ENCODE measurements at regions not wholly inside any gene's neighbourhood (a gene's known extent, or its start where the extent isn't known, plus 50 kb on each side); places are given as distances from the start of the nearest gene placed in this dataset.
"Not testable (repeated sequence)": the region's sequence is repeated elsewhere in the genome, so short reads cannot be mapped to it uniquely, and the experiment has no call there.

DNA sequence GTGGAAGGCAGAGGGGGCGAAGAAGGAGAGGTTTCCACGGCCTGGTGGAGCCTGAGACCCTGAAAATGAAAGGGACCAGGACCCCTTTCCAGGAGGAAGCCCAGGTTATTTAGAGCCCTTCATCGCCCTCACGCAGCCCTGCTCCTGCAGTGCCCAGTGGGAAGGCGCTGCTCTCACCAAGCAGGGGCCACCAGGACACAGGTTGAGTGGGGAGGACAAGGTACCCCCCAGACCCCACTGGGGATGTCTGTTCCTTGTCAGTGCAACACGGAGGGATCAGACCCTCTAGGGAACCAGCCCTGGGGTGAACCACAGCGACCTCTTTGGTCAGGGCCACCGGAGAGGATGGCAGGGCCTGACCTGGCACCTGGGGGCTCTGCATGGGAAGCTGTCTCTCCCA, 163.9 kb downstream of the C16orf95 start:
- WGBS, 3 donors = 90 to 93% (median 91%) methylated on average over 8 of the region's 8 CpGs
- no peak overlapping the region for H3K27ac ChIP-seq
- no peak overlapping the region for H3K4me3 ChIP-seq
- H3K36me3 ChIP-seq = no peaks in the 10 kb centered on the region
- no peaks in the 10 kb centered on the region for H3K27me3 ChIP-seq
- H3K9me3 ChIP-seq = no peaks in the 10 kb centered on the region
- TF ChIP-seq EP300 (IDR thresholded peaks at IDR 0.05) (no peak), POLR2A (IDR thresholded peaks at IDR 0.05) (no peak), CTCF (IDR thresholded peaks at IDR 0.05) (no peak)
- intact Hi-C loops (cut with DNase I) = no loop called here
- no peak for DNase-seq
- no peaks in the 10 kb centered on the region for H3K4me1 ChIP-seq (ENCODE audit: insufficient read depth)

GRCh38 chr16:87155315-87155714, 161.9 kb downstream of the C16orf95 start:
- H3K27ac ChIP-seq; DNase-seq; H3K4me1 ChIP-seq (ENCODE audit: insufficient read depth); H3K36me3 ChIP-seq; H3K27me3 ChIP-seq; H3K9me3 ChIP-seq; H3K4me3 ChIP-seq; intact Hi-C loops (cut with DNase I): not testable (repeated sequence)
- WGBS, 3 donors = 83 to 92% (median 86%) methylated on average over 4 of the region's 4 CpGs

- no peak for DNase-seq
- Histone ChIP-seq H3K27me3 (no peaks in the 10 kb centered on the region), H3K27ac (no peak overlapping the region), H3K36me3 (no peaks in the 10 kb centered on the region), H3K9me3 (no peaks in the 10 kb centered on the region), H3K4me1 (ENCODE audit: insufficient read depth) (no peaks in the 10 kb centered on the region), H3K4me3 (no peak overlapping the region)
- intact Hi-C loops (cut with DNase I) = no loop called here
- WGBS, 3 donors = 56 to 78% (median 68%) methylated on average over 3 of the region's 3 CpGs
- TF ChIP-seq CTCF (IDR thresholded peaks at IDR 0.05) = no peak
- no peak for TF ChIP-seq EP300 (IDR thresholded peaks at IDR 0.05)
- TF ChIP-seq POLR2A (IDR thresholded peaks at IDR 0.05) = no peak
These were observed 161.0 kb downstream of the C16orf95 start for GRCh38 chr16:87156195-87156594.

DNA sequence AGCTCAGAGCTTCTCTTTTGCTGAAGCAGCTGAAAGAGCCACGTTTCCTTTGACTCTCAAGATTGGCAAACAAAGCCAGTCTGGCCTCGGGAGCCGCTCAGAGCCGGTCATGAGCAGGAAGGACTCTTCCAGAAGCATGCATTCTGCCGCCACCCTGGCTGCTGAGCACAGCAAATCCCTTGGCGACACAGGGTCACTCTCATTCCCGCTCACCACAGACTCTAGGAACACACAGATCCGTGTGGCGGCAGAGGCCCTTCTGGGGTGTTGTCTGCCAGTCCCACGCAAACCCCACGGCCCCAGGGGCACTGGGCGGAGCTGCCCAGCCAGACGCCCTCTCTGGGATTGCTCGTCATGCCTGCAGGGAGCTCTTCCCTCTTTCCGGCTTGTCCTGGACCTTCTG, 157.0 kb downstream of the C16orf95 start:
- DNase-seq = no peak
- Histone ChIP-seq H3K36me3 (no peaks in the 10 kb centered on the region), H3K27ac (no peak overlapping the region), H3K27me3 (no peaks in the 10 kb centered on the region), H3K4me1 (ENCODE audit: insufficient read depth) (no peaks in the 10 kb centered on the region), H3K9me3 (no peaks in the 10 kb centered on the region), H3K4me3 (no peak overlapping the region)
- WGBS, 3 donors = 59 to 66% (median 63%) methylated on average over 15 of the region's 15 CpGs
- TF ChIP-seq CTCF (IDR thresholded peaks at IDR 0.05) (no peak), POLR2A (IDR thresholded peaks at IDR 0.05) (no peak), EP300 (IDR thresholded peaks at IDR 0.05) (no peak)
- intact Hi-C loops (cut with DNase I) = no loop called here

GRCh38 chr16:87160701-87161337, 156.4 kb downstream of the C16orf95 start:
- no peaks in the 10 kb centered on the region for H3K36me3 ChIP-seq
- H3K9me3 ChIP-seq = no peaks in the 10 kb centered on the region
- intact Hi-C loops (cut with DNase I) = no loop called here
- no peak overlapping the region for H3K27ac ChIP-seq
- TF ChIP-seq CTCF (IDR thresholded peaks at IDR 0.05) (no peak), POLR2A (IDR thresholded peaks at IDR 0.05) (no peak), EP300 (IDR thresholded peaks at IDR 0.05) (no peak)
- no peaks in the 10 kb centered on the region for H3K27me3 ChIP-seq
- H3K4me3 ChIP-seq = no peak overlapping the region
- H3K4me1 ChIP-seq (ENCODE audit: insufficient read depth) = no peaks in the 10 kb centered on the region
- 72 to 76% (median 74%) methylated on average over 19 of the region's 19 CpGs for WGBS, 3 donors
- DNase-seq = no peak

DNA sequence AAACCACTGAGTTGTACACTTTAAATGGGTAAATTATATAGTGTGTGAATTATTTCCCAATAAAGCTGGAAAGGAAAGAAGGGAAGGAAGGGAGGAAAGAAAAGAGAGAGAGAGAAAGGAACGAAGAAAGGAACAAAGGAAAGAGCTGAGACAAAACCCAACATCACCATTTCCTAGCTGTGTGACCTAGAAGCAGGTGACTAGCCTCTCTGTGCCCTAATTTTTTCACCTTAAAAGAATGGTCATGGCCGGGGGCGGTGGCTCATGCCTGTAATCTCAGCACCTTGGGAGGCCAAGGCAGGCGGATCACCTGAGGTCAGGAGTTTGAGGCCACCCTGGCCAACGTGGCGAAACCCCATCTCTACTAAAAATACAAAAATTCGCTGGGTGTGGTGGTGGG, 155.8 kb downstream of the C16orf95 start:
- H3K4me3 ChIP-seq; H3K9me3 ChIP-seq; H3K27me3 ChIP-seq; H3K4me1 ChIP-seq (ENCODE audit: insufficient read depth); intact Hi-C loops (cut with DNase I); H3K27ac ChIP-seq; DNase-seq; H3K36me3 ChIP-seq: not testable (repeated sequence)
- WGBS, 3 donors = 89 to 94% (median 90%) methylated on average over 7 of the region's 7 CpGs

All from ovary (tissue), 7 donors.